ENCODE measurements at regions not wholly inside any gene's neighbourhood (a gene's known extent, or its start where the extent isn't known, plus 50 kb on each side); places are given as distances from the start of the nearest gene placed in this dataset.
"Not testable (repeated sequence)": the region's sequence is repeated elsewhere in the genome, so short reads cannot be mapped to it uniquely, and the experiment has no call there.

DNA sequence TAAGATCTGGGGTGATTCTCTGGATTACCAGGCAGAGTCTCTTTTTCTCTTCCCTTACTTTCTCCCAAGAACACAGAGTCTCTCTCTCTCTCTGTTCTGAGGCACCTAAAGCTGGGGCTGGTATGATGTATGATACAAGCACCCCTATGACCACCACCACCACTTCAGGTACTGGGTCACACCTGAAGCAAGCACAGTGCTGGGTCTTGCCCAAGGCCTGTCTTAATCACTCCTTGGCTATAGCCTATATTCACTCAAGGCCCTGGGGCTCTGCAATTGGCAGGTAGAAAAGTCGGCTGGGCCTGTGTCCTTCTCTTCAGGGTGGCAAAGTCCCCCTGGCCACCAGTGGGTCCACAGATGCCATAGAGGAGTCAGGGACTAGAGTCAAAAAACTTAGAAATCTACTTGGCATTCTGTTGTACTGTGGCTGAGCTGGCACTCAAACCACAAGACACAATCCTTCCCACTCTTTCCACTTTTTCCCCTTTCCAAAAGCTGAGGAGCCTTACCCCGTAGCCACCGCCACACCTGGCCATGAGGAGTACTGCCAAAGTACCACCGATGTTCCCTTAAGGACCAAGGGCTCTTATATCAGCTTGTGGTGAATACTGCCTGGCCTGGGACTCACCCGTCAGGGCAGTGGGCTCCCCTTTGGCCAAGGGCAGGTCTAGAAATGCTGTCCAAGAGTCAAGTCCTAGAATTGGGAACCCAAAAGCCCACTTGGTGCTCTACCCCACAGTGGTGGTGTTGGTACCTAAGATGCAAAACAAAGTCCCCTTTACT, 159.2 kb downstream of the POTEM start:
- not testable (repeated sequence) for DNase-seq

GRCh38 chr14:19127664-19128435, 160.6 kb downstream of the POTEM start:
- not testable (repeated sequence) for DNase-seq

- DNase-seq: not testable (repeated sequence)
Measured at GRCh38 chr14:19131553-19131952, 164.3 kb downstream of the POTEM start.

- DNase-seq: not testable (repeated sequence)
Measured at GRCh38 chr14:19132013-19132835, 165.0 kb downstream of the POTEM start.

DNA sequence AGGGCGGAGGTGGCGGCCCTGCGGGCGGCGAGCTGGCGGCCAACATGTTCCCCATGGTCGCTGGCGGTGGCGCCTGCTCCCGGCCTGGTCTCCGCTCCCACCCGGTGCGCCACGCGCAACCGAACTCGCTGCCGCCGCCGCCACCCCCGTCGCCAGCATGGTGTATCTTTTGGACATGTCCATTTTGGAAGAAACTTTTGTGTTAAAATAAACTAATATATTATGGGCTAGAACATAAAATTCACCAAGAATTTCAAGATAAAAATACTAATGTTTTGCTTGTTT, 165.5 kb downstream of the POTEM start:
- DNase-seq: not testable (repeated sequence)

GRCh38 chr14:19157106-19157709, 190.0 kb downstream of the POTEM start:
- DNase-seq: not testable (repeated sequence)

DNA sequence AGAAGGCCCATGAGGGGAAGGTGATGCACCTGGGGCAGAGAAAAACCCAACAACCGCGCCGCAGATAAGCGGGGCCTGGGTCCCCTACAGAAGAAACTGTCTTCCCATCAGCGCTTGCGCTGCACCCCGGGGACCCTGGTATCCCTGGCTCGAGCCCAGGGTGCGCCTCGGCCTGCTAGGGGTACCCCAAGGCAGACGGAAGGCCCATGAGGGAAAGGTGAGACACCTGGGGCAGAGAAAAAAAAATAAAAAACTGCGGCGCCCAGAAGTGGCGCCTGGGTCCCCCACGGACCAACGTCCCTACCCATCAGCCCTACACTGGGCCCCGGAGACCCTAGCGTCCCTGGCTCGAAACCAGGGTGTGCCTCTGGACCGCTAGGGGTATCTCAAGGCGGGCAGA, 190.8 kb downstream of the POTEM start:
- DNase-seq: not testable (repeated sequence)

GRCh38 chr14:19158588-19158987, 191.4 kb downstream of the POTEM start:
- not testable (repeated sequence) for DNase-seq

- not testable (repeated sequence) for DNase-seq
Measured at GRCh38 chr14:19159003-19159625, 191.9 kb downstream of the POTEM start.

GRCh38 chr14:19160379-19160778, 193.1 kb downstream of the POTEM start:
- DNase-seq: not testable (repeated sequence)

GRCh38 chr14:19161251-19162033, 194.2 kb downstream of the POTEM start:
- DNase-seq: peak in 1 of 2 donors; percentile 15

DNA sequence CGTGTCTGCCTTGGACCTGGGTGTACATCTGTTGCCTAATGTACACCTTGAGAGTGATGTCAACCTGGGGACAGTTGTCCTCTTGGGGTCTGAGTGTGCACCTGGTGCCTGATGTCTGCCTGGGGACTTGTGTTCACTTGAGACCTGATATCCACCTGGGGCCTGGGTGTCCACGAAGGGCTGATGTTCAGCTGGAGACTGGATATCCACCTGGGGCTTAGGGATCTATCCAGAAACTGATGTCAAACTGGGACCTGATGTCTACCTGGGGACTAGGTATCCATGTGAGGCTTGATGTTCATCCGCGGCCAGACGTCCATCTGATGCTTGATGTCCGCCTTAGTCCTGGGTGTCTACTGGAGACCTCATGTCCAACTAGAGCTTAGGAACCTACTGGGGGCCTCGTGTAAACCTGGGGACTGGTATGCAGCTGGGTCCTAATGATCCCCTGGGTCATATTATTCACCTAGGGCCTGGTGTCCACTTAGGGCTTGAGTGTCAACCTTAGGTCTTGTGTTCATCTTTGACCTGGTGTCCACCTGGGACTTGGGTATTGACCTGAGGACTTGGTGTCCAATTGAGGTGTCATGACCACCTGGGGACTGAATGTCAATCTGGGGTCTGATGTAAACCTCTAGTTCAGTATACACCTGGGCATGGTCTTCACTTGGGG, 194.9 kb downstream of the POTEM start:
- not testable (repeated sequence) for DNase-seq

DNA sequence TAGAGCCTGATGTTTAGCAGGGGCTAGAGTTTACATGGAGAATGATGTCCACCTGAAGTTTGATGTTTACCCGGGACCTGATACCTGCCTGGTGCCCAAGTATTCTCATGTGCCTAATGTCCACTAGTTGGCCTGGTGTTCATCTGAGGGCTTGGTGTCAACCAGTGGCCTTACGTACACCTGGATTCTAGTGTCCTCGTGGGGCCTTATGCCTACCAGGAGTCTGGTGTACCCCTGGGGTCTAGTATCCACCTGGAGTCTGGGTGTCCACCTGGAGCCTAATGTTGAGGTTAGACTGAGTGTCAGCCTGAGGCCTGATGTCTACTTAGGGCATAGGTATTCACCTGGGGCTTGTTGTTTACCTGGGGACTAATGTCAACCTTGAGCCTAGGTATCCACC, 195.7 kb downstream of the POTEM start:
- DNase-seq: not testable (repeated sequence)

GRCh38 chr14:19163891-19164290, 196.7 kb downstream of the POTEM start:
- DNase-seq: not testable (repeated sequence)

DNA sequence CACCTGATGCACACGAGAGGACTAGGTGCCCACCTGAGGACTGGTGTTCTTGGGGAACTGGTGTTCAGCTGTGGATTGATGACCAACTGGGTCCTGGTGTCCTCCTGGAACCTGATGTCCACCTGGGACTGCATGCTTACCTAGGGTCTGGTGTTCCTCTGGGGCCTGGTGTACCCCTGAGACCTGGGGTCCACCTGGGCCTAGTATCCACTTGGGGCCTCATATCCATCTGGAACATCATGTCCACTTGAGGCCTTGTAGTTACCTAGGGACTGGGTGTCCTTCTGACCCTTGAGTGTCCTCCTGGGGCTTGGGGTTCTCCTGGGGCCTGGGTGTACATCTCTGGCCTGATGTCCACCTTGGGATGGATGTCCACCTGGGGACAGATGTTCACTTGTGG, 197.2 kb downstream of the POTEM start:
- DNase-seq: not testable (repeated sequence)

- DNase-seq: peak in 1 of 2 donors; percentile 12
Measured at GRCh38 chr14:19166056-19166455, 198.8 kb downstream of the POTEM start.

- peak in 1 of 2 donors; percentile 15 for DNase-seq
Measured at GRCh38 chr14:19167454-19168190, 200.4 kb downstream of the POTEM start.

- DNase-seq: peak in 1 of 2 donors; percentile 13
Measured at GRCh38 chr14:19168261-19168660, 201.0 kb downstream of the POTEM start.

DNA sequence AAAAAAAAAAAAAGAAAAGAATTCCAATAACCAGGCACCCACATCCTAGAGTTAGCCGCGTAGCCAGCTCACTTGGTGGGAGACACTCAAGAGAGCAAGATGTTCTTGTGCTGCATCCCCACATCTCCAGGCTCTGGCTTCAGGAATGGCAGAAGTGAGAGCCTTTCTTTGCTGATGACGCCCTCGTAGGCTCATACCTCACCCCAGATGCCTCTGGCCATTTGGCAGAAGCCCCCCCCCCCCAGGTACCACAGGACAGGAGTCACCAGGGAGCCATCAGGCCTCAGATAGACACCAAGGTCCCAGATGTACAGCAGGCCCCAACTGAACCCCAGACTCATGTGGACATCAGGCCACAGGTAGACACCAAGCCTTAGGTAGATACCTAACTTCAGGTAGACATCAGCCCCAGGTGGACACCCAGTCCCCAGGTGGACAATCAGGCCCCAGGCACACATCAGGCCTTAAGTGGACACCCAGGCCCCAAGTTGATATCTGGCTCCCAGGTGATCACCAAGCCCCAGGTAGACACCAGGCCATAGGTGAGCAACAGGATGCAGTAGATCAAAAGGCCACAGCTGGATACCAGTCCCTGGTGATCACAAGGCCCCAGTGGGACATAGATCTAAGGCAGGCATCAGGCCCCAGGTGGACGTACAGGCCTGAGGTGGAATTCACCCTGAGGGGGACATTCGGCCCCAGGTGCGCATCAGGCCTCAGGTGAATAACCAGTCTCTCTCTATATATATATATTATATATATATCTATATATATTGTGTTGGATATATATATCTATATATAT, 202.5 kb downstream of the POTEM start:
- DNase-seq: not testable (repeated sequence)
